ENCODE measurements at regions not wholly inside any gene's neighbourhood (a gene's known extent, or its start where the extent isn't known, plus 50 kb on each side); places are given as distances from the start of the nearest gene placed in this dataset.

- DNase-seq (no peak), ATAC-seq (replicated peaks) (no peak)
- Mint-ChIP-seq H3K9me3 (peaks cover 6 to 7% of the 10 kb centered on the region in 2 donors), H3K36me3 (no peaks in the 10 kb centered on the region), H3K27me3 (no peaks in the 10 kb centered on the region), H3K27ac (no peak overlapping the region), H3K4me3 (no peak overlapping the region), H3K4me1 (no peaks in the 10 kb centered on the region)
These were observed 486.1 kb upstream of the UBE2E3 start for GRCh38 chr2:180494286-180494685.

- DNase-seq (no peak), ATAC-seq (replicated peaks) (no peak)
- no peaks in the 10 kb centered on the region for H3K4me1 Mint-ChIP-seq
- no peaks in the 10 kb centered on the region for H3K27me3 Mint-ChIP-seq
- H3K4me3 Mint-ChIP-seq: no peak overlapping the region
- H3K9me3 Mint-ChIP-seq: no peaks in the 10 kb centered on the region
- H3K27ac Mint-ChIP-seq: no peak overlapping the region
- no peaks in the 10 kb centered on the region for H3K36me3 Mint-ChIP-seq
These were observed 475.6 kb upstream of the CWC22 start for GRCh38 chr2:180482696-180483095.

- Mint-ChIP-seq H3K27ac (no peak overlapping the region), H3K36me3 (no peaks in the 10 kb centered on the region), H3K4me1 (no peaks in the 10 kb centered on the region), H3K4me3 (no peak overlapping the region), H3K9me3 (no peaks in the 10 kb centered on the region), H3K27me3 (no peaks in the 10 kb centered on the region)
- ATAC-seq (replicated peaks) (no peak), DNase-seq (no peak)
These were observed 474.9 kb upstream of the CWC22 start for GRCh38 chr2:180481998-180482397.

GRCh38 chr2:180478883-180479282 is 471.8 kb upstream of the CWC22 start:
- ATAC-seq (replicated peaks) (no peak), DNase-seq (no peak)
- no peaks in the 10 kb centered on the region for H3K4me1 Mint-ChIP-seq
- H3K27me3 Mint-ChIP-seq: no peaks in the 10 kb centered on the region
- H3K9me3 Mint-ChIP-seq: no peaks in the 10 kb centered on the region
- H3K36me3 Mint-ChIP-seq: no peaks in the 10 kb centered on the region
- H3K4me3 Mint-ChIP-seq: no peak overlapping the region
- H3K27ac Mint-ChIP-seq: no peak overlapping the region

GRCh38 chr2:180474716-180475115 is 467.6 kb upstream of the CWC22 start:
- Mint-ChIP-seq H3K27me3 (no peaks in the 10 kb centered on the region), H3K4me3 (no peak overlapping the region)
- no peak for ATAC-seq (replicated peaks)

GRCh38 chr2:180473456-180473855 is 466.4 kb upstream of the CWC22 start:
- no peak overlapping the region for H3K27ac Mint-ChIP-seq
- H3K9me3 Mint-ChIP-seq: peaks cover 0 to 2% of the 10 kb centered on the region in 2 donors
- DNase-seq (no peak), ATAC-seq (replicated peaks) (no peak)
- H3K4me3 Mint-ChIP-seq: no peak overlapping the region
- H3K4me1 Mint-ChIP-seq: no peaks in the 10 kb centered on the region
- no peaks in the 10 kb centered on the region for H3K36me3 Mint-ChIP-seq
- H3K27me3 Mint-ChIP-seq: no peaks in the 10 kb centered on the region

More at GRCh38 chr2:180474716-180475115, 467.6 kb upstream of the CWC22 start:
- Mint-ChIP-seq H3K9me3 (no peaks in the 10 kb centered on the region), H3K4me1 (no peaks in the 10 kb centered on the region), H3K36me3 (no peaks in the 10 kb centered on the region), H3K27ac (no peak overlapping the region)
- DNase-seq: no peak

GRCh38 chr2:180472133-180472532 is 465.0 kb upstream of the CWC22 start:
- H3K9me3 Mint-ChIP-seq: peaks cover 0 to 5% of the 10 kb centered on the region in 2 donors
- H3K4me1 Mint-ChIP-seq: no peaks in the 10 kb centered on the region
- ATAC-seq (replicated peaks) (no peak), DNase-seq (no peak)
- H3K27ac Mint-ChIP-seq: no peak overlapping the region
- H3K4me3 Mint-ChIP-seq: no peak overlapping the region
- H3K27me3 Mint-ChIP-seq: no peaks in the 10 kb centered on the region
- H3K36me3 Mint-ChIP-seq: no peaks in the 10 kb centered on the region

GRCh38 chr2:180463608-180464007 is 456.5 kb upstream of the CWC22 start:
- H3K4me1 Mint-ChIP-seq: no peaks in the 10 kb centered on the region
- H3K4me3 Mint-ChIP-seq: no peak overlapping the region
- DNase-seq (no peak), ATAC-seq (replicated peaks) (no peak)
- no peak overlapping the region for H3K27ac Mint-ChIP-seq
- no peaks in the 10 kb centered on the region for H3K36me3 Mint-ChIP-seq
- no peaks in the 10 kb centered on the region for H3K27me3 Mint-ChIP-seq
- H3K9me3 Mint-ChIP-seq: peaks cover 4 to 6% of the 10 kb centered on the region in 2 donors

GRCh38 chr2:180461761-180462160 is 454.7 kb upstream of the CWC22 start:
- Mint-ChIP-seq H3K27me3 (no peaks in the 10 kb centered on the region), H3K4me3 (no peak overlapping the region), H3K9me3 (peaks cover 2 to 4% of the 10 kb centered on the region in 2 donors), H3K4me1 (no peaks in the 10 kb centered on the region), H3K27ac (no peak overlapping the region), H3K36me3 (no peaks in the 10 kb centered on the region)
- DNase-seq: no peak
- no peak for ATAC-seq (replicated peaks)

GRCh38 chr2:180456801-180457200 is 449.7 kb upstream of the CWC22 start:
- Mint-ChIP-seq H3K4me1 (no peaks in the 10 kb centered on the region), H3K9me3 (peaks cover 0 to 4% of the 10 kb centered on the region in 2 donors), H3K27me3 (no peaks in the 10 kb centered on the region), H3K4me3 (no peak overlapping the region), H3K36me3 (no peaks in the 10 kb centered on the region), H3K27ac (no peak overlapping the region)
- no peak for DNase-seq
- no peak for ATAC-seq (replicated peaks)

- ATAC-seq (replicated peaks) (no peak), DNase-seq (no peak)
- H3K27ac Mint-ChIP-seq: no peak overlapping the region
- no peak overlapping the region for H3K4me3 Mint-ChIP-seq
- no peaks in the 10 kb centered on the region for H3K36me3 Mint-ChIP-seq
- peaks cover 0 to 2% of the 10 kb centered on the region in 2 donors for H3K9me3 Mint-ChIP-seq
- no peaks in the 10 kb centered on the region for H3K27me3 Mint-ChIP-seq
- H3K4me1 Mint-ChIP-seq: no peaks in the 10 kb centered on the region
These were observed 443.7 kb upstream of the CWC22 start for GRCh38 chr2:180450841-180451240.

- no peak for ATAC-seq (replicated peaks)
- peaks cover 0 to 3% of the 10 kb centered on the region in 2 donors for H3K9me3 Mint-ChIP-seq
- no peak for DNase-seq
- no peak overlapping the region for H3K27ac Mint-ChIP-seq
- H3K27me3 Mint-ChIP-seq: no peaks in the 10 kb centered on the region
- no peak overlapping the region for H3K4me3 Mint-ChIP-seq
- no peaks in the 10 kb centered on the region for H3K4me1 Mint-ChIP-seq
- H3K36me3 Mint-ChIP-seq: no peaks in the 10 kb centered on the region
These were observed 442.2 kb upstream of the CWC22 start for GRCh38 chr2:180449171-180449915.

GRCh38 chr2:180446492-180446891 is 439.4 kb upstream of the CWC22 start:
- Mint-ChIP-seq H3K4me3 (no peak overlapping the region), H3K4me1 (no peaks in the 10 kb centered on the region), H3K9me3 (peaks cover 6 to 7% of the 10 kb centered on the region in 2 donors), H3K36me3 (peaks cover 2 to 4% of the 10 kb centered on the region in 2 donors), H3K27ac (no peak overlapping the region), H3K27me3 (no peaks in the 10 kb centered on the region)
- DNase-seq: no peak
- ATAC-seq (replicated peaks): peak; percentile 41 to 64

- no peaks in the 10 kb centered on the region for H3K27me3 Mint-ChIP-seq
These were observed 436.8 kb upstream of the CWC22 start for GRCh38 chr2:180443888-180444287.

GRCh38 chr2:180442860-180443644 is 436.0 kb upstream of the CWC22 start:
- ATAC-seq (replicated peaks): peak; percentile 21 to 50
- H3K27ac Mint-ChIP-seq: no peak overlapping the region
- no peaks in the 10 kb centered on the region for H3K27me3 Mint-ChIP-seq
- no peak overlapping the region for H3K4me3 Mint-ChIP-seq
- H3K4me1 Mint-ChIP-seq: no peaks in the 10 kb centered on the region
- H3K9me3 Mint-ChIP-seq: peaks cover 6 to 7% of the 10 kb centered on the region in 2 donors
- DNase-seq: no peak
- H3K36me3 Mint-ChIP-seq: peaks cover 2 to 4% of the 10 kb centered on the region in 2 donors

More at GRCh38 chr2:180443888-180444287, 436.8 kb upstream of the CWC22 start:
- DNase-seq: no peak
- Mint-ChIP-seq H3K4me3 (no peak overlapping the region), H3K27ac (no peak overlapping the region), H3K36me3 (peaks cover 2 to 4% of the 10 kb centered on the region in 2 donors), H3K9me3 (peaks cover 6 to 7% of the 10 kb centered on the region in 2 donors), H3K4me1 (no peaks in the 10 kb centered on the region)
- ATAC-seq (replicated peaks): no peak

All from stimulated activated naive B cell treated with anti-CD40 and anti-IgM and Interleukin-4, amounts not matched to agents 10 μg/mL and 1 μg/mL and 100 μg/mL, for 72 hours (primary cell).